H1 (cell line): ENCODE measurements at regions not wholly inside any gene's neighbourhood (a gene's known extent, or its start where the extent isn't known, plus 50 kb on each side); places are given as distances from the start of the nearest gene placed in this dataset.
"Not testable (repeated sequence)": the region's sequence is repeated elsewhere in the genome, so short reads cannot be mapped to it uniquely, and the experiment has no call there.

Experiments
- CTCF ChIA-PET: fragments of 300-600 bp; sonication (Branson Sonifier 250); formaldehyde crosslinking; loops from one replicate; lab custom pipeline; 2021; ENCODE audit not compliant: partially characterized antibody; lab: Charles Lee
- POLR2A ChIA-PET: fragments of 300-600 bp; sonication (Branson Sonifier 250); formaldehyde crosslinking; loops from one replicate; lab custom pipeline; 2021; ENCODE audit warnings: inconsistent platforms; ENCODE audit not compliant: partially characterized antibody; lab: Charles Lee
- DNase-seq, 2 experiments: peaks; one replicate each; pipeline versions ENCODE4 v3.0.0 to v3.0.0-alpha.2; 2010 to 2022; ENCODE audit warnings: low spot score in 2 of 2, low read depth in 1 of 2, mixed read lengths in 1 of 2
- FAIRE-seq: peaks from 2 replicates; lab custom pipeline; 2011; peaks lifted over from hg19 to GRCh38; lab: Jason Lieb, UNC
- H2AFZ ChIP-seq: 2 replicates; pipeline ENCODE4 v1.8.1; 2012; ENCODE audit warnings: low read length, inconsistent platforms
- H2AK5ac ChIP-seq: 2 replicates; pipeline ENCODE4 v1.6.1; 2013; ENCODE audit warnings: low read depth, low read length
- H2BK120ac ChIP-seq: replicated peaks from 2 replicates; pipeline ENCODE3; 2013; ENCODE audit warnings: low read depth, low read length, inconsistent platforms
- H2BK12ac ChIP-seq: 2 replicates; pipeline ENCODE4 v1.6.1; 2013; ENCODE audit warnings: low read depth, low read length
- H2BK15ac ChIP-seq: 2 replicates; pipeline ENCODE4 v1.6.1; 2013; ENCODE audit warnings: low read length
- H2BK20ac ChIP-seq: 2 replicates; pipeline ENCODE4 v1.6.1; 2013; ENCODE audit warnings: low read length
- H2BK5ac ChIP-seq: 2 replicates; pipeline ENCODE4 v1.6.1; 2013; ENCODE audit warnings: low read depth, low read length
- H3K14ac ChIP-seq: 2 replicates; pipeline ENCODE4 v1.6.1; 2013; ENCODE audit warnings: inconsistent platforms; ENCODE audit not compliant: insufficient read length
- H3K18ac ChIP-seq: 2 replicates; pipeline ENCODE4 v1.6.1; 2013; ENCODE audit warnings: low read length; ENCODE audit errors: extremely low read depth
- H3K23ac ChIP-seq: 2 replicates; pipeline ENCODE4 v1.6.1; 2013; ENCODE audit warnings: inconsistent platforms; ENCODE audit not compliant: insufficient read length
- H3K23me2 ChIP-seq: 2 replicates; pipeline ENCODE4 v1.6.1; 2013; ENCODE audit warnings: low read depth, low read length
- H3K27ac ChIP-seq: 2 replicates; pipeline ENCODE4 v1.6.1; 2011; ENCODE audit warnings: low read depth, low read length, inconsistent platforms
- H3K27me3 ChIP-seq, 4 experiments: replicated peaks in 1 of 4; 1 replicate in 1 of 4; 2 replicates in 3 of 4; pipeline versions ENCODE4 v1.6.1 to v1.8.1; 2011 to 2013; ENCODE audit warnings: low read length in 3 of 4, mild to moderate bottlenecking in 3 of 4, inconsistent platforms in 2 of 4, mixed read lengths in 2 of 4, moderate library complexity in 1 of 4; ENCODE audit not compliant: control insufficient read depth in 3 of 4, insufficient read depth in 3 of 4; ENCODE audit errors: extremely low read depth in 1 of 4
- H3K36me3 ChIP-seq, 4 experiments: 2 replicates each; pipeline versions ENCODE4 v1.6.1 to v1.8.1; 2011 to 2013; ENCODE audit warnings: mild to moderate bottlenecking in 4 of 4, low read length in 3 of 4, moderate library complexity in 2 of 4, control low read depth in 1 of 4, inconsistent platforms in 1 of 4; ENCODE audit not compliant: insufficient read depth in 4 of 4, control insufficient read depth in 2 of 4
- H3K4ac ChIP-seq: replicated peaks from 2 replicates; pipeline ENCODE3; 2013; ENCODE audit warnings: low read length, low read depth, mixed read lengths, inconsistent platforms; ENCODE audit not compliant: insufficient read length
- H3K4me1 ChIP-seq, 4 experiments: replicated peaks in 1 of 4; 1 replicate in 1 of 4; 2 replicates in 3 of 4; pipeline versions ENCODE4 v1.6.1 to v1.8.1; 2011 to 2013; ENCODE audit warnings: low read length in 3 of 4, inconsistent platforms in 2 of 4, mixed read lengths in 1 of 4; ENCODE audit not compliant: insufficient read depth in 4 of 4, control insufficient read depth in 3 of 4
- H3K4me2 ChIP-seq, 2 experiments: 2 replicates each; pipeline versions ENCODE4 v1.6.1 to v1.8.1; 2011 to 2013; ENCODE audit warnings: low read depth in 2 of 2, low read length in 2 of 2, control low read depth in 1 of 2, inconsistent platforms in 1 of 2, mild to moderate bottlenecking in 1 of 2; ENCODE audit not compliant: insufficient read depth in 1 of 2
- H3K4me3 ChIP-seq, 4 experiments: fragments of 200-600, 300-600 bp in 1 of 4; sonication (generic), shearing (Covaris generic), sonication (Bioruptor Twin) in 1 of 4; 2 replicates each; pipeline versions ENCODE4 v1.5.1 to v1.8.1; 2011 to 2016; ENCODE audit warnings: low read length in 4 of 4, low read depth in 3 of 4, control low read depth in 2 of 4, inconsistent platforms in 2 of 4, mild to moderate bottlenecking in 2 of 4, mixed read lengths in 1 of 4, moderate library complexity in 1 of 4; ENCODE audit not compliant: insufficient read depth in 2 of 4; ENCODE audit errors: extremely low read depth in 1 of 4
- H3K56ac ChIP-seq: replicated peaks from 2 replicates; pipeline ENCODE3; 2013; ENCODE audit warnings: low read depth, mild to moderate bottlenecking, mixed read lengths, low read length, inconsistent platforms; ENCODE audit not compliant: insufficient read length
- H3K79me1 ChIP-seq: 2 replicates; pipeline ENCODE4 v1.6.1; 2013; ENCODE audit warnings: low read depth, low read length, control low read depth
- H3K79me2 ChIP-seq, 2 experiments: 2 replicates each; pipeline versions ENCODE4 v1.6.1 to v1.8.1; 2012 to 2013; ENCODE audit warnings: low read length in 2 of 2, mild to moderate bottlenecking in 2 of 2, inconsistent platforms in 1 of 2; ENCODE audit not compliant: insufficient read depth in 2 of 2, control insufficient read depth in 1 of 2
- H3K9ac ChIP-seq, 4 experiments: replicated peaks in 1 of 4; 1 replicate in 1 of 4; 2 replicates in 3 of 4; pipeline versions ENCODE4 v1.6.1 to v1.8.1; 2011 to 2013; ENCODE audit warnings: low read depth in 3 of 4, low read length in 3 of 4, control low read depth in 2 of 4, mild to moderate bottlenecking in 2 of 4, moderate library complexity in 2 of 4, inconsistent platforms in 1 of 4; ENCODE audit errors: extremely low read depth in 1 of 4
- H3K9me3 ChIP-seq, 2 experiments: 2 replicates each; pipeline versions ENCODE4 v1.6.1 to v1.8.1; 2012 to 2013; ENCODE audit warnings: mild to moderate bottlenecking in 2 of 2, moderate library complexity in 2 of 2, control low read depth in 1 of 2, inconsistent platforms in 1 of 2, low read depth in 1 of 2, low read length in 1 of 2, mixed read lengths in 1 of 2; ENCODE audit not compliant: insufficient read depth in 2 of 2
- H4K20me1 ChIP-seq, 2 experiments: replicated peaks in 1 of 2; 2 replicates each; pipeline versions ENCODE3 to v1.8.1; 2011 to 2013; ENCODE audit warnings: inconsistent platforms in 2 of 2, low read length in 2 of 2, mild to moderate bottlenecking in 1 of 2; ENCODE audit not compliant: insufficient read depth in 2 of 2, control insufficient read depth in 1 of 2
- H4K5ac ChIP-seq: 2 replicates; pipeline ENCODE4 v1.6.1; 2013; ENCODE audit warnings: low read length, low read depth, mixed read lengths, inconsistent platforms; ENCODE audit not compliant: insufficient read length
- H4K8ac ChIP-seq: 2 replicates; pipeline ENCODE4 v1.8.0; 2013; ENCODE audit warnings: mild to moderate bottlenecking, moderate library complexity, low read length, inconsistent platforms; ENCODE audit not compliant: insufficient read depth; ENCODE audit errors: extremely low read depth
- H4K91ac ChIP-seq: replicated peaks from 2 replicates; pipeline ENCODE3; 2013; ENCODE audit warnings: low read length, mixed read lengths, inconsistent platforms; ENCODE audit not compliant: insufficient read length
- WGBS, 2 experiments: shearing (Covaris generic) in 1 of 2; methylation state at CpG; one replicate each; pipeline versions ENCODE4 v1.1.6 to v1.1.7; 2013 to 2015; ENCODE audit warnings: low lambda C conversion rate in 2 of 2, mixed read lengths in 2 of 2, inconsistent platforms in 1 of 2, low coverage in 1 of 2, missing lambda C conversion rate in 1 of 2; ENCODE audit not compliant: insufficient replicate concordance in 2 of 2, insufficient coverage in 1 of 2, insufficient read length in 1 of 2; ENCODE audit errors: extremely low coverage in 1 of 2, missing lambda C conversion rate in 1 of 2; 5-methylcytosine and 5-hydroxymethylcytosine counted together

DNA sequence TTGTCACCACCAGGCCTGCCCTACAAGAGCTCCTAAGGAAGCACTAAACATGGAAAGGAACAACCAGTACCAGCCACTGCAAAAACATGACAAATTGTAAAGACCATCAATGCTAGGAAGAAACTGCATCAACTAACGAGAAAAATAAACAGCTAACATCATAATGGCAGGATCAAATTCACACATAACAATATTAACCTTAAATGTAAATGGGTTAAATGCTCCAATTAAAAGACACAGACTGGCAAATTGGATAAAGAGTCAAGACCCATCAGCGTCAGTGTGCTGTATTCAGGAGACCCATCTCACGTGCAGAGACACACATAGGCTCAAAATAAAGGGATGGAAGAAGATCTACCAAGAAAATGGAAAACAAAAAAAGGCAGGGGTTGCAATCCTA, 77.0 kb upstream of the SAMSN1 start:
- H3K36me3 ChIP-seq: peaks cover 0 to 10% (median 1%) of the 10 kb centered on the region in 4 experiments; a peak in 3 of 8 replicates
- H3K56ac ChIP-seq, H3K23ac ChIP-seq, H3K79me1 ChIP-seq, H2BK15ac ChIP-seq, H3K18ac ChIP-seq, H3K27ac ChIP-seq, H4K5ac ChIP-seq, H3K4ac ChIP-seq, H4K91ac ChIP-seq, H2AK5ac ChIP-seq, DNase-seq, H3K4me2 ChIP-seq, H3K27me3 ChIP-seq, H2BK20ac ChIP-seq, H3K14ac ChIP-seq, H2BK12ac ChIP-seq, H3K4me3 ChIP-seq, H4K20me1 ChIP-seq, H3K9ac ChIP-seq, H2BK120ac ChIP-seq, H3K23me2 ChIP-seq, POLR2A ChIA-PET, H2AFZ ChIP-seq, H3K79me2 ChIP-seq, FAIRE-seq, CTCF ChIA-PET, H3K4me1 ChIP-seq, H2BK5ac ChIP-seq, H4K8ac ChIP-seq: not testable (repeated sequence)
- WGBS, 2 experiments: 93% methylated on average over 3 of the region's 3 CpGs; no CpG with 5 or more reads in 1 of the 2 experiments
- peaks cover 19 to 20% of the 10 kb centered on the region in 2 experiments for H3K9me3 ChIP-seq
